LNCaP clone FGC (cell line): ENCODE measurements at regions not wholly inside any gene's neighbourhood (a gene's known extent, or its start where the extent isn't known, plus 50 kb on each side); places are given as distances from the start of the nearest gene placed in this dataset.
"Not testable (repeated sequence)": the region's sequence is repeated elsewhere in the genome, so short reads cannot be mapped to it uniquely, and the experiment has no call there.

Source experiments
- DNase-seq: peaks from one replicate; pipeline ENCODE4 v3.0.0-alpha.2; 2011; ENCODE audit warnings: low read depth
- H3K4me3 ChIP-seq: 2 replicates; pipeline ENCODE4 v1.5.1; 2011; ENCODE audit warnings: mild to moderate bottlenecking, low read depth, low read length, control low read depth
- CTCF ChIP-seq: IDR thresholded peaks from 2 replicates; pipeline ENCODE4 v1.5.1; 2012; ENCODE audit warnings: mild to moderate bottlenecking; ENCODE audit not compliant: control insufficient read depth, insufficient read depth; ENCODE audit errors: extremely low read depth

GRCh38 chr3:153050978-153051377, 111.0 kb upstream of the RAP2B start:
- H3K4me3 ChIP-seq: no peak overlapping the region
- no peak for TF ChIP-seq CTCF
- no peak for DNase-seq

GRCh38 chr3:153051427-153052095, 110.5 kb upstream of the RAP2B start:
- H3K4me3 ChIP-seq: no peak overlapping the region
- no peak for DNase-seq

GRCh38 chr3:153052096-153052460, 109.9 kb upstream of the RAP2B start:
- DNase-seq: peak; percentile 34
- no peak overlapping the region for H3K4me3 ChIP-seq
- no peak for TF ChIP-seq CTCF

More at GRCh38 chr3:153051427-153052095, 110.5 kb upstream of the RAP2B start:
- no peak for TF ChIP-seq CTCF

- H3K4me3 ChIP-seq: no peak overlapping the region
- DNase-seq: no peak
- TF ChIP-seq CTCF: no peak
These were observed 106.8 kb upstream of the RAP2B start for GRCh38 chr3:153055217-153055616.

GRCh38 chr3:153055779-153056178, 106.2 kb upstream of the RAP2B start:
- no peak overlapping the region for H3K4me3 ChIP-seq
- DNase-seq: no peak
- TF ChIP-seq CTCF: no peak

GRCh38 chr3:153058031-153058688, 103.9 kb upstream of the RAP2B start:
- not testable (repeated sequence) for H3K4me3 ChIP-seq, DNase-seq

GRCh38 chr3:153060346-153060745, 101.7 kb upstream of the RAP2B start:
- TF ChIP-seq CTCF: no peak
- H3K4me3 ChIP-seq: no peak overlapping the region
- DNase-seq: no peak
